AG08396 (cell line): ENCODE measurements at regions not wholly inside any gene's neighbourhood (a gene's known extent, or its start where the extent isn't known, plus 50 kb on each side); places are given as distances from the start of the nearest gene placed in this dataset.

Experiments
- DNase-seq: peaks from one replicate; pipeline ENCODE4 v3.0.0; 2012; ENCODE audit warnings: low spot score, mixed read lengths

DNA sequence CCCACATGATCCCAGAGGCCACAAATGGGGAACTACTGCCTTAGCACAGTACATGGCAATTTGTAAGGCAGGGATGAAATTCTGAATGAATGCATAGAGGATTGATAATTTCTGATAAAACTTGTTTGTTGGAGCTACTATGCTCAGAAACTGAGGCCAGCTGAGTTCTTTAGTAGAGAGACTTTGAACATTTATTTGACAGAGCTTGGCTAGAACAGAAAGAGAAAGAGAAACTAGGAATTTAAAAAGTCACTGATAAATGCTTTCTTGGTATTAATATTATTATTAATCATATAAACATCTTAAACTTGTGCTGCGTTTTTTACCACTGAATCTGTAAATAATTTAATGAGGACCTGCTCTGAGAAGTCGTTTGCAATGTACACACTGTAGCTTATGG, 923.7 kb upstream of the CNTNAP5 start:
- no peak for DNase-seq

DNA sequence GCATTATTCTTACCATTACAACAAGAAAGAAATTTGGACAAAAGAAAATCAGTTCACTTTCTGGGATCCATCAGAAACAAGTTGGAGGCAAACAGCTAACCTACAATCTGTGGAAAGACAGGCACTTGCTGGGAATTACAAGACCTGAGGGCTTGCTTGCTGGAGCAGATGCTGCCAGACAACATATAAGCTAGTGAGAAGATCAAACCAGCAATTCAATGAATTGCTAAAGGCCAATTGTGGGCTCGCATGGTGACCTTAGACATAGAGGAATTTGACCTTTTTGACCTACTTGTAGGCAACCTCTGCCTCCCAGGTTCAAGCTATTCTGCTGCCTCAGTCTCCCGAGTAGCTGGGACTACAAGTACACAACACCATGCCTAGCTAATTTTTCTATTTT, 921.2 kb upstream of the CNTNAP5 start:
- DNase-seq = no peak

DNA sequence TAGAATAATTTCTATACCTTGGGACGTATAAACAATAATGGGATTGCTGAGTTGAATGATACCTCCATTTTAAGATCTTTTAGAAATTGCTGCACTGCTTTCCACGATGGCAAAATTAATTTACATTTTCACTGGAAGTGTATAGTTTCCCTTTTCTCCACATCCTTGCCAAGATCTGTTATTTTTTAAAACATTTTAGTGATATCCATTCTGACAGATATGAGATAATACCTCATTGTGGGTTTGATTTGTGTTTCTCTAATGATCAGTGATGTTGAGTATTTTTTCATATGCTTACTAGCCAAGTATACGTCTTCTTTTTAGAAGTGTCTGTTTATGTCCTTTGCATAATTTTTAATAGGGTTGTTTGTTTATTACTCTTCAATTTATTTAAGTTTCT, 908.5 kb upstream of the CNTNAP5 start:
- DNase-seq = no peak

DNA sequence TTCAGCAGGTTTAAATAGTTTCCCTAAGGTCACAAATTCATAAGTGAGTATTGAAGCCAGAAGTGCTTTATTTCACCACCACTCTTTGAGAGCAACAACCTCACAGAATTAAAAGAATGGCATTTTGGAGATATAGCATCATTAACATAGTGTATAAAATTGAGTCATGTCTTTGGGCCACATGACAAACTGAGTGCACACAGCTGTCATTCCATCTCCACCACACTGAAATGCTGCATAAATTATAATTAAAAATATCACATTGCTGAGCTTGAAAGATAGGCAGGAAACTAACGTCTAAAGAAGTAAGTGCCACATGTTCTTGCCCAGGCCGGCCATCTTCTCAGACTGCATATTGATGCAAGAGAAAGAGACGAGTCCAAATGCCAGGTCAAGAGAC, 897.9 kb upstream of the CNTNAP5 start:
- DNase-seq = no peak

DNA sequence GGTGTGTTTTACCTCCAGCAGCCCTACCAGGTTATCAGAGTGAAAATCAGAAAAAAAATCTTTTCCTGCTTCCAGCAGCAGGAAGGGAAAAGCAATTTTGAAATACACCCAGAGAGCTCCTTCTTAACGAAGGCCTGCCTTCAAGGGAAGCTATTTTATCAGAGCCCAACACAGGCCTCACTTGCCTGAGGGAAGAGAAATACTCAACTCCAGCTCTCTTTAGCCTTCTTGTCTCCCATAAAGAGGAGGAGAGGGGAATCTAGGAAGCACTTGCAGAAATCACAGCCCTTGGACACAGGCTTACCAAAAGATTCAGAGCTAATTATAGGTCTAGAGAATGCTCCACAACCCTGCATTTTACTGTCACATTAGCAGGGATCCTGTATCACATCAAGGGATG, 896.1 kb upstream of the CNTNAP5 start:
- DNase-seq = no peak

DNA sequence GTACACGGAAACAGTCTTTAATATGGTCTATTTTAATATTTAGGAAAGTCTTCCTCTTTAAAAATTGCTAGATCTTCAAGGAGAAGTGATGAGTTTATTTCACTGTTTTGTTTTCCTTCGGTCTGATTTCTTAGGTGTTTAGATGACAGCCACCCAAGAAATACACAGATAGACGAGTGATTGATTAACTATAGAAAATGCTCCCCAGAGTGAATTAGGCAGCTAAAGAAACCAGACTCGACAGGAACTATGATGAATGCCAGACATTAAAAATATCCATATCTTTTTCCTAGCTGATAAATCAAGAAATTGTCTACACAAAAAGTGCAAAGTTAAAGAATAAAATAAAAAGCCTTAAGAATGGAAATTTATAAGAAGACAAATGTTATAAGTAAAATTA, 888.7 kb upstream of the CNTNAP5 start:
- DNase-seq = no peak

DNA sequence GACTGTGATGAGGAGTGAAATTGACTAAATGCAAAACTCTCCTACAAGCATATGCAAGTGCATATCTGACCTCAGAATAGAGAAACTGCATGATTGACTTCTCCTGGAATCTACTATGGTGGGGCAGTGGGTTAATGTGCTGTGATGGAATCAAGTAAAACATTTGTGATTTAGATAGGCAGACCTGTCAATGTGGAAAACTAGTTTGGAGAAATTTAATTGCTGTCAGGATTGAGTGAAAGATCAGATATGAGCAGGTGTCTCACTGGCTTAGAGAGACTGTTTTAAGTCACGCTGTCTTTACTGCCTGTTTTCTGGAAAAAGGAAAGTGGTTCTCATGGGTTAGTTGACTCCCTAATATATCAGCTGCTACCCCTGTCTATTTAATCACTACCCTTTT, 881.0 kb upstream of the CNTNAP5 start:
- no peak for DNase-seq

DNA sequence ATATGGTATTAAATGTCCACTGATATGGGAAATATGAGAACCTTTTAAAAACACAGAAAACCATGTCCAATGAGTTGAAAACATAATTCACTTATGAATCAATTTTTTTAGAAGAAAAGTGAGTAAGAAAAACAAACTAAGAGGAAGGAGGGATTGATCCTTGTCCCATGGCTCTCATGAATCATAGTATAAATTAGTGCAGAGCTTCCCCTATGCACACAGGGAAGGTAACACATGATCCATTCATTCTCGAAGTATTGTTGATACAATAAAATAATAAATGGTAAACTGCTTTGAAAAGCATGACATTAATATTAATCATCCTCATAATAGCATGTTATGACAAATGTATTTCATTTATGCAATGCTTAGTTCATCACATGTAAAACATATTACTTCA, 872.0 kb upstream of the CNTNAP5 start:
- DNase-seq = no peak

DNA sequence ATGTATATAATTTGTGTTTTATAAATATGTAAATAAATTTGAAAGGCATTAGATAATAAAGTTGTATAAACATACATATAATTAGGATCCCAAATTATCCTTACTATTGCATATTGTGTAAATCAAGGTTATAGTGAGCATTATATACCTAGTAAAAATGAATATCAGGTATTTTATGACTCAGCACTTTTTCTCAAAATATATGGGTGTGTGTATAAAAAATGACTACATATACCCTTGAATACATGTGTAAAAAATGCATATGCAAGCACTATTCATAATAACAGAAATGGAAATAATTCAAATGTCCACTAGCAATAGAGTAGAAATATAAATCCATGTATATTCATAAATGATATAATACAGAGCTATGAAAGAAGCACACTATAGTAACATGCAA, 870.9 kb upstream of the CNTNAP5 start:
- DNase-seq = no peak

DNA sequence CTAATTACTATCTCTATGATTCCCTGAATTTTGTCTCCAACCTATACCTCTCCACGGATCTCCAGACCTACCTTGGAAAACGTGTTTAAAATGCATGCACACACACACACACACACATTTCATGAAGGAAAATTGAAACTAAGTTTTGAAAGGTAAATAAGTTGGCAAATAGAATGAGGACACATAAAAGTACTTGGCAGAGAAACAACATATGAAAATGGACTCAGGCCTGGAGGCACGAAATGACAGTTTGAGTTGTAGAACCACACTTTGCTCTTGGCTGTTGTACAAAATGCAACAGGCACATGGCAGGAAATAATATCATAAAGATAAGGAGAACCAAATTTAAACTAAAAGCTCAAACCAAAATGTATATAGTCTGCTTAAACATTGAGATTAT, 868.1 kb upstream of the CNTNAP5 start:
- DNase-seq = no peak

DNA sequence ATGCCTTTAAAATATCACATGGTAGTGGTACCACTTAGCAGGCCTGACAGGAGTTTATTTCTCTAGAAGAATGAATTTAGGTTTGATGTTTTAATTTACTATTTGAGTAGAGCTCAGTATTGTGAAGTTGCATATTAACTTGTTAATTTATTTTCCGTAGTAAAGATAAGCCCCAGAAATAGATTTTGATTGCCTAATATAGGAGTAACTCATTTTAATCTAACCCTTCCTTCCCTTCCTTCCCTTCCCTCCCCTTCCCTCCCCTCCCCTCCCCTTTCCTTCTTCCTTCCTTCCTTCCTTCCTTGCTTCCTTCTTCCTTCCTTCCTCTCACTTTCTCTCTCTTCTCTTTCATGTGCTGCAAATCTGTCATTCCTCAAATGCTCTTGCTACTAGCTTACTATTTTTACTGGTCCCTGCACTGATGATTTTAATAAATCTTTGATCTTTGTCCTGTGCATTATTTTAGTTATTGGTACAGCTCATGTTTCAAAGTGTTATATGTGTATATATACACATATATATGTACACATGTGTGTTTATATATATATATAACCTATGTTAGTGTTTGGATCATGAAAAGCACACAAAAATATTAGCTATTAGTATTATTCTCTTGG, 862.6 kb upstream of the CNTNAP5 start:
- DNase-seq = no peak

DNA sequence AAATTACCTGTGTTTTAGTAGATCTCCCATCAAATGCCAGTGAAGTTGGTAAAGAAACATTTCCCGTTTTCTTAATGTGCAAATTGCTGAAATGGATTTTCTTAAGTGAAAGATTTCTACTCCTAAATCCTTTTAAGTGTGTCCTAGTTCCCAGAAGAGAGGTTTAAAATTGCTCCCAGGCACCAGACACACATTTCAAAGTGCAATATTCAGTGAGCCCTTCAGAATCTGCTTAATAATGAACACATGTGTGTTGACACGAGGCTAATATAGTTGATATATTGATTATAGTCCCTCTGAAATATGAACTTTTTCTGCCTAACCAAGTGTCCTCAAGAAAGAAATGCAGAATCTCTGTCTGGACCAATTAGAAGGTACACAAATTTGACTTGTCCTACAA, 861.7 kb upstream of the CNTNAP5 start:
- no peak for DNase-seq

DNA sequence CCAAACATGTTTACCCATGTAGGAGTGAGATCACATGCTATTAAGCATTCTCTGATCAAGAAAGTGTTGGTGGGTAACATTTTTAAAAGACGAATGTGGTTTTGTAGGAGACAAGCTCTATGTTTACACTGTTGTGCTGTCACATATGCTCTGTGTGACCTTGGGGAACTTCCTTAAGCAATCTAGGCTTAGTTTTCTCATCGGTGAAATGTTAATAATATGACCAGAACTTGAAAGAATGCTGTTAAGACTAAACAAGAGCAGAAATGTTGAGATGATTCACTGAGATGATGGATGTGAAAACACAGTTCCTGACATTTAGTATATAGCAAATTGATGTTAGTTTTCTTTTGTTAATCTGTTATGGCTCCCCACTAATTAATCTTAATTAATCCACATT, 860.9 kb upstream of the CNTNAP5 start:
- DNase-seq = no peak

DNA sequence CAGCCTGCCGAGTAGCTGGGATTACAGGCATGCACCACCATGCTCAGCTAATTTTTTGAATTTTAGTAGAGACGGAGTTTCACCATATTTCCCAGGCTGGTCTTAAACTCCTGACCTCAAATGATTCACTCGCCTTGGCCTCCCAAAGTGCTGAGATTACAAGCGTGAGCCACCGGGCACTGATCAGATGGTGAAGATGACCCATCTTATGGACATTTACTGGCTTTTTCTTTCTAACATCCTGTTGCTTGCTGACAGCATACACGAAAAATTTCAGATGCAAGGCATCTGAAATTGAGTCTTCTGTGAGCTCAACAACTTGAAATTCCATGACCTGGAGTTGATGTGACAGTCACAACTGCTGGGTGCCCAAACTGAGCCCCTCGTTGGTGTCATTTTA, 859.5 kb upstream of the CNTNAP5 start:
- DNase-seq = no peak

DNA sequence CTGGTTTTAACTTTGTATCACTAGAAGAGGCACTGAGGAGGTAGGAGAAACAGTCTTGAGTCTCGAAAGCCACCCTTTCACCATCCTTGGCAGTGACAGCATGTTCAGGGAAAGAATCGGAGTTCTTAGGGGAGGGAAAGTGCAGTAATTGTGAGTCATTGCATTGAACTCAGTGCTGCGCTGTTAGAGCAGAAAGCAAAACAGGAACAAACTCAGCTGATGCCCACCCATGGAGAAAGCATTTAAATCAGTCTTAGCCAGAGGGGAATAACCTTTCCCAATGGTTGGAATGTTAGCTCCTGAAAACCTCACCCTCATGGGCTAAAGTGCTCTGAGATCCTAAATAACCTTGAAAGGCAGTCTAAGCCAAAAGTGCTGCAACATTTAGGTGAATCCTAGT, 845.6 kb upstream of the CNTNAP5 start:
- no peak for DNase-seq

DNA sequence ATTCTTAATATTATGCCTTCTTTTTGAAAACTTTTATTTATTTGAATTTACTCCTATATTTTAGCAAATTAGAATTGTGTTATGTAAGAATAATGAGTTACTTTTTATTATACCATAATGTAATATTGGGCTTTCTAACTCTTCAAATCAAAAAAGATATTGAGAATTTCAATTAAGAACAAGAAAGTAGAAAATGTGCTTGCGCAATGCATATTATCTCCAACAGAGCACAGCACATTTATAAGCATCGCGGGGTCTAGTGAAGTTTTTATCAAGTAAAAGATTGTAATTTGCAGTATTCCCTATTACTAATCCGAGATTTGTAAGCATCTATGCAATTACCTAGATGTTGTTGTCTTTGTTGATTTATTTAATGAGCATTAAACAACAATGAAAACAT, 829.1 kb upstream of the CNTNAP5 start:
- no peak for DNase-seq

DNA sequence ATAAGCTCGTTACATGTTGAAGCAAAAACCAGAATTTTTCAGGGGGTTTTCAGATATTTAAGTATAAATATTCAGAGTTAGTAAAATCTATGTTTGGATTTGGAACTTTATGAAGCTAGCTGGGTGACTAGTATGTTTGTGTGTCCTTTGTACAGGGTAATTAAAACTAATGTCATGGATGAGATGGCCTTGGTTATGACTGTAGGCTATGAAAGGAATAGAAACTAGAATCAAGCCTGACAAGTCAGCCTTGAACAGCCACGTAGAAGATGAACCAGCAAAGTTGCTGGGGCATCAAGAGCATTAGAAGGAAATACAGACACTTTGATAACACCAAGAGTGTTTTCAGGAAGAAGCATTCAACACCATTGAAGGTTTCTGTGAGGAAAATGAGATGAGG, 825.1 kb upstream of the CNTNAP5 start:
- DNase-seq = no peak

DNA sequence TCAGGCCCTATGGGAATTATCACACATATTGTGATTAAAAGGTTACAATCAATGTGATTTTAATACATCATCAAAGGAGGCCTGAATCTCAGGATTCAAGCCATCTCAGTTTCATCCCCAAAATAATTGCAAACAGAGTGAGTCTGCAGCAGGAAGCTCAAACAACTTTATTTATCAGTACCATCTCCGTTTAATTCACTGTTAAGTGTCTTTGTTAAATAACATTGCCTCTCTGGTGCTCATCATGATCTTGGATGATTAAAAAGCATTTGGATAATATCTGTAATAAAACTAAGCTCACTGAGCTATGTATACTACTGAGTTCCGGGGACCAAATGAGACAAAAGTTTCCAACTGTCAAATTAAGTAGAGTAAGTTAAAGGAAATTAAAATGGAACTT, 817.8 kb upstream of the CNTNAP5 start:
- DNase-seq = no peak

DNA sequence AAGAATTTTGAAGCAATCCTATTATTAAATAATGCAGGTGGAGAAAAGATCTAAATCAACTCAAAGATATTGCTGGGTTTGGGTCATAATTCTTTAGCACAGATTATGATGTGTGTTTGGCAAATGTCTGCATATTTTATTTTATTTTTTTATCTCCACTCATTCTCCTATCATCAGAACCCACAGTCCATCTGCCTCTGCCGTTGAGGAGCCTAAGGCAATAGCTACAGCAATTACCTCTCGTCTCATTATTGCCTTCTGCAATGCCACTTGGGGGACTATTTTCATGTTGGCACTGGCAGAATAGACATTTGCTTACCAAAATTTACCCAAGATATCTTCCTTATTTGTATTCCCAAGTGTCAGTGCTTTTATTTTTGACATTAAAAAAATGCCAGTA, 815.9 kb upstream of the CNTNAP5 start:
- no peak for DNase-seq

DNA sequence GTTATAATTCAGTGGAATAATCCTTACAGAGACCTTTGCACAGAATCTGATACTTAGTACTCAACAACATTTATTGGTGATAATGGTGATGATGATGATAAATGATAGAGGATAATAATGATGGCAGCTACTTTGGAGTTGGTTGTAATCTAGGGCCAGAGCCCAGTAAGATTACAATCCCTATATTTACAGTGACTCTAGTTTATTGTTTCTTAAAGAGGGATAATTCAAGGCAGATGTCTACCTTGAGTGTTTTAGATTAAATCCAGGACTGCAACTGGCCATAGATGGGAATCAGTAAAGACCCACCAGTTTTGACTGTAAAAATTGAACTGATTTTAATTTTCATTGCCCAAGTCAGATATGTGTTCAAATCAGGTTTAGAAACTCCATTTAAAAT, 813.9 kb upstream of the CNTNAP5 start:
- no peak for DNase-seq

DNA sequence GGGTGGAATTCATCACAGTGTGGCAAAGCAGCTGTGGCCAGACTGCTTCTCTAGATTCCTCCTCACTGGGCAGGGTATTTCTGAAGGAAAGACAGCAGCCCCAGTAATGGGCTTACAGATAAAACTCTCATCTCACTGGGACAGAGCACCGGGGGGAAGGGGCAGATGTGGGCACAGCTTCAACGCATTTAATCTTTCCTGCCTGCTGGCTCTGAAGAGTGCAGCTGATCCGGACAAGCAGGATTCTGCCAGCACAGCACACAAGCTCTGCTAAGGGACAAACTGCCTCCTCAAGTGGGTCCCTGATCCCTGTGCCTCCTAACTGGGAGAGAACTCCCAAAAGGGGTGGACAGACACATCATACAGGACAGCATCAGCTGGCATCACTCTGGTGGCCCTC, 779.9 kb upstream of the CNTNAP5 start:
- no peak for DNase-seq

DNA sequence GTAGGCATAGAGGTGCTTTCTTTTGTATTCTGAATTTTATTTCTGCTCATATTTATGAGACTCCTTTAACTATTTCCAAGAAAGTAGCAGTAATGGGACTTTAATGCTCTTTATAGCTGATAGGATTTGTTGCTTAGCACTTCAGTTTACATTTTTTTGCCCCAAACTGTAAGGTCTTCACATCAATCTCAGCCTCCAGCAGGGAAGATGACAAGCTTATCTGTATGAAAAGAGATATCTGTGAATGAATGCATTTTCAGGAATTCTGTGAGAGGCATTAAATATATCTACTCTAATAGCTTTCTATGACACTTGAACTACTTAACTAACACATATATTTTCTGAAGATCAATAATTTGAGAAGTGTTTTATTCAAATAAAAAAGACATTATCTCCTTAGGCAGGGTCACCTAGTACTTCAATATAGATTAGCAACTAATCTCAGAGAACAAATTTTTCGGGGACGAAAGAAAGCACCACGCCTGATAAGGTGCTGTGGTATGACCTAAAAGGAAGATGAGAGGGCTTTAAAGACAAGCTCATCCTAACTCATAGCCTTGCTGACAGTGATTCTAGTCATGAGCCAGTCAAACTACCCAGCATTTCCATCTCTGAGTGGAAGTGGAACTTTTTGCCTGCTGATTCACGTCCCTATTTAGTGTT, 766.1 kb upstream of the CNTNAP5 start:
- no peak for DNase-seq

DNA sequence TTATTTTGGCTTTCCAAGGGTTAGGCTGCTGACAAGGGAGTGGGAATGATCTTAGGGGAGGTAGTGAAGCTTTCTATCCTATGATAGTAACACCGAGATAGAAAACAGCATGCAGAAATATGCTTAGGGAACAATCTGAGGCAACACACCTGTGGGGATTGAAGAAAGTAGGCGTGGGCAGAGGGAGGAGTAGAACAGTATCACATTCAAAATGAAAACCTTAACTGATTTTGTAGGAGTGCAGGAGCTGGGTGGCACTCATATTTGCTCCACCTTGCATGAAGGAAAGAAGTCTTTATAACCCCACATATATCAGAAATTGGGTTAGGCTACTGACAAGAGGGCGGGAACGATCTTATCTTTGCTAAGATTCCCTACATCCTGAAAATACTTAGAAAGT, 762.2 kb upstream of the CNTNAP5 start:
- DNase-seq = no peak

DNA sequence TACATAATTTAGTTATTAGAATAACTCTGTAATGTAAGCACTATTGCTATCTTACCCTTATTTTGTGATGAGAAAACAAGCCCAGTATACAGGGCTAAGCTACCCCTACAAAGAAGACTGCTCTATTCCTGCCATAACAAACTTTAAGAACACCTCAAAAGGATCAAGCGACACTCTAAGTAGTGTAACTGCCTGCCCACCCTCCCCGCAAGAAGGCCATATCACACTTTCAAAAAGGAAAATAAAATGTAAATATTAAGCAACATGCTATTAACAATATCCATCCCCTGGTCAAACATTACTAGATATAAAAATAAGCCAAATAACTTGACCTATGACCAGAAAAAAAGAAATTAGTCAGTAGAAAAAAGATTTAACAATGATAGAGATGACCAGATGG, 741.7 kb upstream of the CNTNAP5 start:
- DNase-seq = no peak

DNA sequence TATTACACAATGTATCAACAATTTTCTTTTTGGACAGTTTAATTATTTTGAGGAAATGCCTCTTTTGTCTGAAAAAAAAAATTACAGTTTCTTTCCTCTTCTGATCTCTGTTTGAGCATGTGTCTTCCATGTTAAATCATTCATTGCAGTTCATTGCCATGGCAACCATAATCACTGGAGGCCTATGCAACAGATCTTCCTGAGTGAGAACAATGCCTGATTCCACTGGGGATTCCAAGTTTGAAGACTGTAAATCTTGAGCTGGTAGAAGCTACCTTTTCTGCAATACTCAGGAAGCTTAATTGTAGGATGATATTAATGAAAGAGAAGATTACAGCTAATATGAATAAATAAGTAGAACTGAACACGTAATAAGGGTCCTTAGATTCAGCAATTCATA, 721.4 kb upstream of the CNTNAP5 start:
- DNase-seq = no peak
